GM12878 (cell line): ENCODE measurements at regions not wholly inside any gene's neighbourhood (a gene's known extent, or its start where the extent isn't known, plus 50 kb on each side); places are given as distances from the start of the nearest gene placed in this dataset.

Source experiments
- ATAC-seq: fragments of 200-7000 bp; cut with Tn5 transposase; 3 replicates; pipeline ENCODE4 v1.9.1; 2020; ENCODE audit warnings: mild to moderate bottlenecking, moderate library complexity
- BruUV-seq: library from RNA; stranded (reverse); fragments of 400-500 nt; replicated peaks from 2 replicates; lab custom pipeline; 2021; lab: Mats Ljungman, UMichigan
- CTCF ChIA-PET: fragments of 300-600 bp; sonication (Branson Sonifier 250); formaldehyde crosslinking; extraction: SDS; loops from one replicate; lab custom pipeline; 2021; ENCODE audit warnings: inconsistent platforms; lab: Yijun Ruan, JAX
- POLR2A ChIA-PET: fragments of 350-600 bp; formaldehyde crosslinking; extraction: SDS; loops from one replicate; lab custom pipeline; 2021; ENCODE audit warnings: inconsistent platforms; lab: Charles Lee
- RAD21 ChIA-PET: fragments of 300-600 bp; sonication (Branson Sonifier 250); formaldehyde crosslinking; loops from one replicate; lab custom pipeline; 2023; ENCODE audit warnings: antibody characterized with exemption; ENCODE audit not compliant: unreplicated experiment; lab: Charles Lee
- SMC1A ChIA-PET: fragments of 300-600 bp; sonication (Branson Sonifier 250); formaldehyde crosslinking; loops from one replicate; lab custom pipeline; 2023; ENCODE audit not compliant: unreplicated experiment, uncharacterized antibody; lab: Charles Lee
- DNase-seq: peaks from one replicate; pipeline ENCODE4 v3.0.0-alpha.2; 2011; ENCODE audit warnings: low read depth, low spot score
- FAIRE-seq: peaks from 3 replicates; lab custom pipeline; 2011; peaks lifted over from hg19 to GRCh38; lab: Jason Lieb, UNC
- H2AFZ ChIP-seq: 2 replicates; pipeline ENCODE4 v1.6.0; 2011; ENCODE audit warnings: low read depth, low read length, control low read depth; ENCODE audit not compliant: control insufficient read depth
- H3K27ac ChIP-seq: 2 replicates; pipeline ENCODE4 v1.5.1; 2011; ENCODE audit warnings: control low read depth; ENCODE audit not compliant: control insufficient read depth, insufficient read depth
- H3K27me3 ChIP-seq, 2 experiments: replicated peaks in 1 of 2; 2 replicates each; pipeline versions ENCODE4 v1.6.0 to v1.6.1; 2011; ENCODE audit warnings: low read length in 1 of 2; ENCODE audit not compliant: control insufficient read depth in 2 of 2, insufficient read depth in 2 of 2
- H3K36me3 ChIP-seq, 2 experiments: 2 replicates each; pipeline ENCODE4 v1.5.1; 2011; ENCODE audit warnings: low read length in 1 of 2; ENCODE audit not compliant: control insufficient read depth in 2 of 2, insufficient read depth in 2 of 2
- H3K4me1 ChIP-seq: 2 replicates; pipeline ENCODE4 v1.6.1; 2011; ENCODE audit warnings: mild to moderate bottlenecking, low read length, moderate library complexity, mixed read lengths; ENCODE audit not compliant: control insufficient read depth, insufficient read depth
- H3K4me2 ChIP-seq: 2 replicates; pipeline ENCODE4 v1.6.0; 2011; ENCODE audit warnings: control low read depth; ENCODE audit not compliant: control insufficient read depth, insufficient read depth
- H3K4me3 ChIP-seq: fragments of 200-600 bp; sonication (generic); 2 replicates; pipeline ENCODE4 v1.5.1; 2016
- H3K79me2 ChIP-seq: 2 replicates; pipeline ENCODE4 v1.6.0; 2011; ENCODE audit warnings: low read length; ENCODE audit not compliant: control insufficient read depth, insufficient read depth
- H3K9ac ChIP-seq: 2 replicates; pipeline ENCODE4 v1.8.0; 2011; ENCODE audit warnings: low read length, control low read depth, mixed read lengths; ENCODE audit not compliant: control insufficient read depth, insufficient read depth
- H3K9me3 ChIP-seq: replicated peaks from 3 replicates; pipeline ENCODE4 v1.5.1; 2011; ENCODE audit warnings: mild to moderate bottlenecking, low read length; ENCODE audit not compliant: control insufficient read depth, insufficient read depth
- H4K20me1 ChIP-seq: 2 replicates; pipeline ENCODE4 v1.6.0; 2011; ENCODE audit not compliant: control insufficient read depth, insufficient read depth
- BHLHE40 ChIP-seq, 2 experiments: fragments of 450-650 bp in 1 of 2; IDR thresholded peaks; 2 replicates each; pipeline ENCODE4 v1.6.1; 2011 to 2017; ENCODE audit warnings: low read depth in 2 of 2, borderline replicate concordance in 1 of 2, improper control_type of control experiment in 1 of 2, low read length in 1 of 2, mild to moderate bottlenecking in 1 of 2
- CBX3 ChIP-seq: fragments of 200-600 bp; sonication (generic); IDR thresholded peaks from 2 replicates; pipeline ENCODE4 v1.6.1; 2016; ENCODE audit warnings: low read depth, borderline replicate concordance
- EZH2 ChIP-seq: IDR thresholded peaks from 2 replicates; pipeline ENCODE4 v1.6.1; 2012; ENCODE audit warnings: low read depth, mild to moderate bottlenecking, control low read depth, inconsistent platforms, low read length, borderline replicate concordance; ENCODE audit not compliant: control insufficient read depth
- FOXM1 ChIP-seq: IDR thresholded peaks from 2 replicates; pipeline ENCODE4 v1.6.1; 2012; ENCODE audit warnings: low read depth, mild to moderate bottlenecking, inconsistent platforms, low read length, moderate library complexity
- HDGF ChIP-seq: fragments of 450-650 bp; IDR thresholded peaks from 2 replicates; pipeline ENCODE4 v1.6.1; 2016; ENCODE audit warnings: antibody characterized with exemption
- MAX ChIP-seq: IDR thresholded peaks from 2 replicates; pipeline ENCODE4 v1.6.1; 2012; ENCODE audit warnings: low read depth, low read length, improper control_type of control experiment
- MYC ChIP-seq: IDR thresholded peaks from 2 replicates; pipeline ENCODE4 v1.6.1; 2011; ENCODE audit warnings: mild to moderate bottlenecking, low read length, moderate library complexity, inconsistent platforms; ENCODE audit not compliant: insufficient read depth, insufficient replicate concordance, insufficient read length, severe bottlenecking
- NFIC ChIP-seq: IDR thresholded peaks from 2 replicates; pipeline ENCODE4 v1.6.1; 2012; ENCODE audit warnings: low read depth, mild to moderate bottlenecking, inconsistent platforms, low read length, moderate library complexity
- RELB ChIP-seq: fragments of 450-650 bp; IDR thresholded peaks from 2 replicates; pipeline ENCODE4 v1.6.1; 2017; ENCODE audit warnings: low read depth, mild to moderate bottlenecking, moderate library complexity
- SIX5 ChIP-seq: IDR thresholded peaks from 2 replicates; pipeline ENCODE4 v1.6.1; 2011; ENCODE audit warnings: mild to moderate bottlenecking, low read depth, low read length, moderate library complexity; ENCODE audit not compliant: severe bottlenecking
- STAT3 ChIP-seq: IDR thresholded peaks from 2 replicates; pipeline ENCODE4 v1.6.1; 2011; ENCODE audit warnings: low read depth, low read length, improper control_type of control experiment
- ZZZ3 ChIP-seq: IDR thresholded peaks from 2 replicates; pipeline ENCODE4 v1.6.1; 2011; ENCODE audit warnings: low read depth; ENCODE audit not compliant: control insufficient read depth, insufficient read length
- WGBS: methylation state at CpG from one replicate; pipeline ENCODE4 v1.1.6; 2016; ENCODE audit warnings: low lambda C conversion rate; ENCODE audit not compliant: insufficient replicate concordance, insufficient coverage; ENCODE audit errors: missing lambda C conversion rate; 5-methylcytosine and 5-hydroxymethylcytosine counted together
- in situ Hi-C: fragments of 300-500 bp; cut with MboI; formaldehyde crosslinking; loops from 9 replicates; pipeline ENCODE4 v1.14.3; 2018; ENCODE audit warnings: mixed read lengths
- intact Hi-C: fragments of 100-400 bp; cut with micrococcal nuclease; formaldehyde crosslinking; loops from one replicate; pipeline ENCODE4 v1.14.2; 2022; ENCODE audit not compliant: unreplicated experiment

GRCh38 chr11:70764356-70764905 is 366.1 kb downstream of the CTTN start:
- Histone ChIP-seq H2AFZ (no peak overlapping the region), H3K27ac (no peak overlapping the region), H3K79me2 (no peaks in the 10 kb centered on the region), H4K20me1 (no peaks in the 10 kb centered on the region), H3K9me3 (no peaks in the 10 kb centered on the region; the same call in 2 of the 3 replicates), H3K4me3 (no peak overlapping the region), H3K9ac (no peak overlapping the region), H3K4me1 (no peaks in the 10 kb centered on the region), H3K4me2 (no peak overlapping the region)
- DNase-seq, result no peak
- intact Hi-C loops, result no loop called here
- ChIA-PET RAD21 (no interaction called here), POLR2A (no interaction called here), SMC1A (no interaction called here), CTCF (no interaction called here)
- in situ Hi-C loops, result no loop called here
- WGBS, result 6% methylated on average over 2 of the region's 3 CpGs
- ATAC-seq, result no peak
- FAIRE-seq, result no peak
- TF ChIP-seq ZZZ3, result no peak
- no peak for TF ChIP-seq NFIC
- no peak for TF ChIP-seq RELB
- TF ChIP-seq, all 136 proteins: peak for 0
- BruUV-seq, result no TSS peak
- no peaks in the 10 kb centered on the region for H3K36me3 ChIP-seq
- no peaks in the 10 kb centered on the region; a peak in 1 of 4 replicates for H3K27me3 ChIP-seq

- ChIA-PET CTCF (no interaction called here), SMC1A (no interaction called here), RAD21 (no interaction called here), POLR2A (no interaction called here)
- Histone ChIP-seq H3K4me1 (no peaks in the 10 kb centered on the region), H3K27me3 (no peaks in the 10 kb centered on the region), H3K9ac (no peak overlapping the region), H3K4me2 (no peak overlapping the region), H3K4me3 (no peak overlapping the region), H4K20me1 (no peaks in the 10 kb centered on the region), H3K27ac (no peak overlapping the region), H2AFZ (no peak overlapping the region), H3K79me2 (no peaks in the 10 kb centered on the region), H3K9me3 (no peaks in the 10 kb centered on the region; the same call in 2 of the 3 replicates), H3K36me3 (no peaks in the 10 kb centered on the region)
- no TSS peak for BruUV-seq
- FAIRE-seq (no peak), DNase-seq (no peak), ATAC-seq (no peak)
- in situ Hi-C loops (no loop called here), intact Hi-C loops (no loop called here)
- WGBS, result 45% methylated on average over 8 of the region's 8 CpGs
- TF ChIP-seq EZH2, result no peak
- no peak for TF ChIP-seq BHLHE40 (IDR thresholded peaks at IDR 0.05; ENCODE audit: borderline replicate concordance in 1 of 2, low read depth in 2 of 2, low read length in 1 of 2)
- no peak for TF ChIP-seq FOXM1
- TF ChIP-seq MAX, result no peak
- no peak for TF ChIP-seq HDGF
- no peak for TF ChIP-seq CBX3
- no peak for TF ChIP-seq STAT3
- no peak for TF ChIP-seq SIX5
- TF ChIP-seq MYC, result no peak
Observed at GRCh38 chr11:70766901-70767300, 368.6 kb downstream of the CTTN start.
